Bronchial epithelial cell (primary cell): ENCODE measurements at regions not wholly inside any gene's neighbourhood (a gene's known extent, or its start where the extent isn't known, plus 50 kb on each side); places are given as distances from the start of the nearest gene placed in this dataset.
A peak's percentile ranks its signal among the peaks of the same experiment; 100 is the strongest.

Experiments
- DNase-seq: peaks from one replicate; pipeline ENCODE4 v3.0.0-alpha.2; 2010; ENCODE audit warnings: low read depth
- FAIRE-seq: peaks from 2 replicates; lab custom pipeline; 2011; peaks lifted over from hg19 to GRCh38; lab: Jason Lieb, UNC
- H3K27me3 ChIP-seq: 2 replicates; pipeline ENCODE4 v1.5.1; 2011; ENCODE audit warnings: low read length; ENCODE audit not compliant: control insufficient read depth, insufficient read depth
- H3K36me3 ChIP-seq: 2 replicates; pipeline ENCODE4 v1.5.1; 2011; ENCODE audit warnings: low read length; ENCODE audit not compliant: control insufficient read depth, insufficient read depth
- H3K4me3 ChIP-seq: 2 replicates; pipeline ENCODE4 v1.5.1; 2011; ENCODE audit warnings: mild to moderate bottlenecking, low read depth, low read length, control low read depth
- TF ChIP-seq, protein P1 (sequence below): IDR thresholded peaks from 2 replicates; pipeline ENCODE4 v1.5.1; 2011; ENCODE audit warnings: mild to moderate bottlenecking, moderate library complexity, low read length, control low read depth, inconsistent platforms; ENCODE audit not compliant: insufficient read depth, severe bottlenecking

DNA sequence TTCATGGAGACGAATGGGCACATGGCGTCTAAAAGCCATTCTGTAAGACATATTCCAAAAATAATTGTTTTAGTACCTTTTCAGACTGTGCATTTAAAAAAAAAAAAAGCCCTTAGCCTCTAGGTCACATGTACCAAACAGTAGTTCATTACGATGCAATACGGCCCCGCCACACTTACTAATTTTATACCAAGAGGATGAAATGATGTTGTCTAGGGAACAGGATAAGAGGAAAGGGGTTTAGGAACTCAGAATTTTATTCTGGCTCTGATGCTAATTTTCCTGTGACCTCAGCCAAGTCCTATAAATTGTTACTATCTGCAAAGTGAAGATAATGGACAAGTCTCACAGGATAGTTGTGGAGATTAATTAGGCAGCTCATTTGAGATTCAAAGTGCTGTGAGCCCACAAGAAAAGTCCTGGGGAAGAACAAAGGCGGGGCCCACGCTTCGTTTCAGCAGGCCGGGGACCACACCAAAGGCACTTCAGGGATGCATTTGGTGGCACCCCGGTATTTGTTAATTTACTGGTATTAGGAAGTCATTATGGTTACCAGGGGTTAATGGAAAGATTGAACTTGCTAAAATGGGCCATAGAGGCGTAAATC lies 511.1 kb downstream of the IRS2 start:
- FAIRE-seq, result no peak
- TF ChIP-seq, protein P1, sequence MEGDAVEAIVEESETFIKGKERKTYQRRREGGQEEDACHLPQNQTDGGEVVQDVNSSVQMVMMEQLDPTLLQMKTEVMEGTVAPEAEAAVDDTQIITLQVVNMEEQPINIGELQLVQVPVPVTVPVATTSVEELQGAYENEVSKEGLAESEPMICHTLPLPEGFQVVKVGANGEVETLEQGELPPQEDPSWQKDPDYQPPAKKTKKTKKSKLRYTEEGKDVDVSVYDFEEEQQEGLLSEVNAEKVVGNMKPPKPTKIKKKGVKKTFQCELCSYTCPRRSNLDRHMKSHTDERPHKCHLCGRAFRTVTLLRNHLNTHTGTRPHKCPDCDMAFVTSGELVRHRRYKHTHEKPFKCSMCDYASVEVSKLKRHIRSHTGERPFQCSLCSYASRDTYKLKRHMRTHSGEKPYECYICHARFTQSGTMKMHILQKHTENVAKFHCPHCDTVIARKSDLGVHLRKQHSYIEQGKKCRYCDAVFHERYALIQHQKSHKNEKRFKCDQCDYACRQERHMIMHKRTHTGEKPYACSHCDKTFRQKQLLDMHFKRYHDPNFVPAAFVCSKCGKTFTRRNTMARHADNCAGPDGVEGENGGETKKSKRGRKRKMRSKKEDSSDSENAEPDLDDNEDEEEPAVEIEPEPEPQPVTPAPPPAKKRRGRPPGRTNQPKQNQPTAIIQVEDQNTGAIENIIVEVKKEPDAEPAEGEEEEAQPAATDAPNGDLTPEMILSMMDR, result no peak
- Histone ChIP-seq H3K4me3 (no peak overlapping the region), H3K27me3 (no peaks in the 10 kb centered on the region), H3K36me3 (no peaks in the 10 kb centered on the region)
- no peak for DNase-seq

DNA sequence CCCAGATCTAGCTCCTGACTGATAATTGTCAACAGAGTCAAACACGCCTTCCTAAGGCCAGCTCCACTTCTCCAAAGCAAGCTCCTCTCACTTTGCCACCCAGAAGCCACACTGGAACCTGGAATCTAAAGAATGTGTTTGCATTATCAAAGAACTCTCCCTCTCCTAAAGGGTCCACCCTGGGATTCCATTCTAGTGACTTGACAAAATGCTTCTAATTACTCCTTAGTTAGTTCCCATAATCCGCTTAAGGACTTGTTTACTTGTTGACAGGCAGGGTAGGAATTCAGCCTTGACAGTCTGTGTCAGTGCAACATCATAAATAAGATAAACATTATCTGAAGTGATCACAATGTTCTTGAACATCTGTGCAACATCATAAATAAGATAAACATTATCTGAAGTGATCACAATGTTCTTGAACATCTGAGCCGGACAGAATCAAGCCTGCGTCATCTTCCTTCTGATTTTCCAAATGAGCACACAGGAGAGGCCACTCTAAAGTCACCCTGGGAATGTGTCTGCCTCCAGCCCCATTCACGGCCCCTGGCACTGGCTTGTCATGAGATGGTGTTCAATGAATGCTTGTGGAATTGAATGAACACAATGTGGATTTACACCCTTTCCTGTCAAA lies 512.1 kb downstream of the IRS2 start:
- peak; percentile 61 for DNase-seq
- TF ChIP-seq, protein P1, result no peak
- no peak for FAIRE-seq
- Histone ChIP-seq H3K4me3 (no peak overlapping the region), H3K36me3 (no peaks in the 10 kb centered on the region), H3K27me3 (no peaks in the 10 kb centered on the region)

DNA sequence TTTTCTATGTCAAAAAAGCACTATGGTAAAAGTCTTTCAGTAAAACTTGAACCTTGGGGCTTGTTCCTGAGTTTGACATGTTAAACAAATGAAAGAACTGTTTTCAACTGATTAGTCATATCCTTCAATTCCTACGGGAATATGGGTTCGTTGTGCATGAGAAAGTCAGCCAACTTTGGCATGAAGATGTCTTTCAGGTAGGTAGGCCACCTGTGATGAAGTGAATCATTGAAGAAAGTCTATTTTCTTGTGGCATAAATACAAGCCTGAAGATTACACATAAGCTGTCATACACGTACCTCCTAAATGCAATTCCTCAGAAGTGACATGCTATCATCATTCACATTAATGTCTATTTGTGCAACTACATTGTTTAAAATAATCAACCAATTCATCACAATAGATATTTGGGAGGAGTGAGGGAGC lies 513.0 kb downstream of the IRS2 start:
- Histone ChIP-seq H3K27me3 (no peaks in the 10 kb centered on the region), H3K4me3 (no peak overlapping the region), H3K36me3 (no peaks in the 10 kb centered on the region)
- TF ChIP-seq, protein P1, result no peak
- FAIRE-seq (no peak), DNase-seq (peak; percentile 94)

DNA sequence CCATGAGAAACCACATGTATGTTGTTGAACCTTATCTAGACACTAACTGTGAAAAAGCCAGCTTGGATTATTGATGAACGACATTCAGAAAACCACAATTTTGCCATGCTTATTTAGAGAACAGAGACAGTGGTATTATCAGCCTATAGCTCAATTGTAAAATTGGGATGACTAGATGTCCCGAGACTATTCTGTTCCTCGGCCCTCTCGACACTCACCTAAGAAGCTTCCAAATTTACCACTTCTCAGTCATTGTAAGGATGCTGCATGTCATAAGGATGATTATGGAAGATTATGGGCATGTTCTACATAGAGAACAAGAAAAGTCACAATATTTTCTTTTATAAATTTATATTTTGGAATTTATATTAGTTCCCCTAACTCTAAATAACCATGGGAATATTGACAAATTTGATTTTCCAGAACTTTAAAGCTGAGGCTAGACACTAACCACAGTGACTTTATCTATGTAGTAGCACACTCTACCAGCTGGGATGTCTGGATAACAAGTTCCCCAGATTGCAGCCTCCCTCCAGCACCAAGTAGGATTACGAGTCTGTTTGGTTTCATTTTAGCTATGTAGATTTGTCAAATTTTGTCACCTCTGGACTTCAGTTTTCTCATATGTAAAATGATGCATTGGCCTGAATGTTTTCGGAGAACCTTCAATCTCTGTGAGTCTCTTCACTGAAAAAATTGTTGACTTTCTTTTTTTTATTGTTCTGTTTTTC lies 513.6 kb downstream of the IRS2 start:
- Histone ChIP-seq H3K36me3 (no peaks in the 10 kb centered on the region), H3K4me3 (no peak overlapping the region), H3K27me3 (no peaks in the 10 kb centered on the region)
- FAIRE-seq (no peak), DNase-seq (no peak)
- TF ChIP-seq, protein P1, result no peak

DNA sequence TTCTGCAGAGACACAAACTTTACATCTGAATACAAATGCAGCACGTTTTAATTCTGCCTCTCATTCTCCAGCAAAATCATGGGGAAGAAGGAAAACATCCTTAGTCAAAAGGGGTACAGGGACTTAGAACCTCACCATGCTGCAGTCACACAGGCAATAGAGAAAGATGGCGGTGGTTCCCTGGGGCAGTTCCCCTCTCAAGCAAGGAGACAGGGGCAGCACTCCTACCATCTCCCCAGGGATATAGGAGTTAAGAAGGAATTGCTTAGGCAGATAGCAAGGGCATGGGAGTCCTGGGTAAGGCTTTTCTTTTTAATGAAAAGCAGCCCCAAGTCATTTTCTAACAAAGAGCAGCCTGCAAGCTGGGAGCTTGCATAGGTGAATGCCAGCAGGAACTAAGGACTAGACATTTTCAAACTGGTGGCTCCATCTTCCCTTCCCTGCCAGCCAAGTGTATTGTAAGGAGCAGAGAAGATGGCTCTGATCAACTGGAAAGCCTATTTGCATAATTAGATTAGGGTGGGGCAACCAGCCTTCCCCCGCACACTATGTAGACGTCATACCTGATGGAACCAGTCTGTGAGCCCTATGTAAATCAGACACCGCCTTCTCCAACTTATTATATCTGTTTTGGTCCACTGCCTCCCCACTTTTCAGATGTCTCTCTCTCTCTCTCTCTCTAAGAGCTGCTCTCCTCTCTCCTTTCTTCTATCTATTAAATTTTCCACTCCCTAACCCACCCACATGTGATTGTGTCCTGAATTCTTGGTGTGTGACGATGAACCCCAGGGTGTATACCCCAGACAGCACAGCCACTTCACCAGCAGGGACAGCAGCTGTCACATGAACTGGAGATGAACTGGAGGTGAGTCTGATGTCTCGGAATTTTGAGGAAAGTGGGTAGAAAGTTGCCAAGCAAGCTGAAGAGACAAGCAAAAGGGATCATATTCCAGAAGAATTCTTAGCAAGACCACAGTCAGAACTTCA lies 514.5 kb downstream of the IRS2 start:
- H3K36me3 ChIP-seq, result no peaks in the 10 kb centered on the region
- no peak overlapping the region for H3K4me3 ChIP-seq
- TF ChIP-seq, protein P1, result no peak
- H3K27me3 ChIP-seq, result no peaks in the 10 kb centered on the region
- peak; percentile 76 for FAIRE-seq
- no peak for DNase-seq
